ENCODE measurements at regions not wholly inside any gene's neighbourhood (a gene's known extent, or its start where the extent isn't known, plus 50 kb on each side); places are given as distances from the start of the nearest gene placed in this dataset.

DNA sequence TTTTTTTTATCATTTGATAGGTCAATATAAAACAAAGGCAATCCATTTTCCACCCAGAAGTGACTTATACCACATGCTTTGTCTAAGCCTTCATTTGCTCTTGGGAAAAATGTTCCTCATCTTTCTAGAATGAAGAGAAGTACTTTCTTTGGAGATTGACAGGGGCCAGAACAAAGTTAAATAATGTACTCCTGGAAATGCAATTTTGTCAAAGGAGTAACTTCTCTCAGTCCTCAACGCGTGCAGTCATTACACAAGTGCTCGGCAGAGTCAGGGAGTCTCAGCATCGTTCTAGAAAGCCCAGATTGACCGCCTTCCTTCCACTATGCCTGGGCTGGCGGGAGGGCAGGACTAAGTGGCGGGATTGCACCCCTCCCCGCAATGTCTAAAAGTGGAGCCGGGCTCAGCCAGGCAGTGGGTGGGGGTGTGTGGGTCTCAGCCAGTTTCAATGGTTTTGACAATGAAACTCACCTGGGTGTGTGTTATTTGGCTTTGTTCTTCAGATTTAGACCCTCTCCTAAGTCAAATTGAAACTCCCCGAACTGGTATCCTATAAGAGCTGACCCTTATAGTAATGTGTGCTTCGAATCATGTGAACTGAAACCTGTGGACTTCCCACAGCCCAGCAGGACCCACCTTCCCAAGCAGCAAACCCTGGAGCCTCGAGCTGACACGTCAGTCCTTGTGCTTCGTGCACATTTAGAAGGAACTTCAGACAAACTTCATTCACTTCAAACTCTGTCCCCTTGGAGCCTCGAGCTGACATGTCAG, 63.2 kb upstream of the DUSP22 start:
- TF ChIP-seq, protein P1, sequence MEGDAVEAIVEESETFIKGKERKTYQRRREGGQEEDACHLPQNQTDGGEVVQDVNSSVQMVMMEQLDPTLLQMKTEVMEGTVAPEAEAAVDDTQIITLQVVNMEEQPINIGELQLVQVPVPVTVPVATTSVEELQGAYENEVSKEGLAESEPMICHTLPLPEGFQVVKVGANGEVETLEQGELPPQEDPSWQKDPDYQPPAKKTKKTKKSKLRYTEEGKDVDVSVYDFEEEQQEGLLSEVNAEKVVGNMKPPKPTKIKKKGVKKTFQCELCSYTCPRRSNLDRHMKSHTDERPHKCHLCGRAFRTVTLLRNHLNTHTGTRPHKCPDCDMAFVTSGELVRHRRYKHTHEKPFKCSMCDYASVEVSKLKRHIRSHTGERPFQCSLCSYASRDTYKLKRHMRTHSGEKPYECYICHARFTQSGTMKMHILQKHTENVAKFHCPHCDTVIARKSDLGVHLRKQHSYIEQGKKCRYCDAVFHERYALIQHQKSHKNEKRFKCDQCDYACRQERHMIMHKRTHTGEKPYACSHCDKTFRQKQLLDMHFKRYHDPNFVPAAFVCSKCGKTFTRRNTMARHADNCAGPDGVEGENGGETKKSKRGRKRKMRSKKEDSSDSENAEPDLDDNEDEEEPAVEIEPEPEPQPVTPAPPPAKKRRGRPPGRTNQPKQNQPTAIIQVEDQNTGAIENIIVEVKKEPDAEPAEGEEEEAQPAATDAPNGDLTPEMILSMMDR (IDR thresholded peaks at IDR 0.05; ENCODE audit: low read depth, low read length): no peak
- H3K4me3 ChIP-seq (ENCODE audit: low read depth, low read length): no peak overlapping the region
- H3K27me3 ChIP-seq (ENCODE audit: insufficient read depth, low read depth, severe bottlenecking): no peaks in the 10 kb centered on the region
- H3K27ac ChIP-seq: no peak overlapping the region
- no peak for DNase-seq
- no peaks in the 10 kb centered on the region for H3K36me3 ChIP-seq
- H3K9me3 ChIP-seq (ENCODE audit: severe bottlenecking): peaks cover 6% of the 10 kb centered on the region

DNA sequence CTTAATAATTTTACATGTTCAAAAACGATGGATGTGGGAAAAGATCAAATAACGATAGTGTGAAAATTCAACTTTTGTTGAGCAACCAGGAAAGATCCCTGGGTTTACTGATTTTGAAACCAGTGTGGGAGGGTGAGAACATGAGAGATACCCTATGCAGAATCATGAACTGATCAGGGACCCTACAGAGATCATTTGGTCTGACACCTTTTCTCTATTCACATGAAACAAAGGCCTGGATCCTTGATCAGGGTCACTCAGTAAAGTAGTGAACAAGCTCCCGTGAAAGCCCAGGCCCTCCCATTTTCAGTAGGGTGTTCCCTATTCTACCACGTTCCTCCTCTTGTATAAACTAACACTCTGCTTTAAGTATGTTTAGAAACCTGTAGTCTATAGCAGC, 60.5 kb upstream of the DUSP22 start:
- Histone ChIP-seq H3K9me3 (ENCODE audit: severe bottlenecking) (peaks cover 6% of the 10 kb centered on the region), H3K27me3 (ENCODE audit: insufficient read depth, low read depth, severe bottlenecking) (no peaks in the 10 kb centered on the region), H3K4me3 (ENCODE audit: low read depth, low read length) (no peak overlapping the region), H3K36me3 (no peaks in the 10 kb centered on the region), H3K27ac (no peak overlapping the region)
- TF ChIP-seq, protein P1 (IDR thresholded peaks at IDR 0.05; ENCODE audit: low read depth, low read length): no peak
- DNase-seq: no peak

DNA sequence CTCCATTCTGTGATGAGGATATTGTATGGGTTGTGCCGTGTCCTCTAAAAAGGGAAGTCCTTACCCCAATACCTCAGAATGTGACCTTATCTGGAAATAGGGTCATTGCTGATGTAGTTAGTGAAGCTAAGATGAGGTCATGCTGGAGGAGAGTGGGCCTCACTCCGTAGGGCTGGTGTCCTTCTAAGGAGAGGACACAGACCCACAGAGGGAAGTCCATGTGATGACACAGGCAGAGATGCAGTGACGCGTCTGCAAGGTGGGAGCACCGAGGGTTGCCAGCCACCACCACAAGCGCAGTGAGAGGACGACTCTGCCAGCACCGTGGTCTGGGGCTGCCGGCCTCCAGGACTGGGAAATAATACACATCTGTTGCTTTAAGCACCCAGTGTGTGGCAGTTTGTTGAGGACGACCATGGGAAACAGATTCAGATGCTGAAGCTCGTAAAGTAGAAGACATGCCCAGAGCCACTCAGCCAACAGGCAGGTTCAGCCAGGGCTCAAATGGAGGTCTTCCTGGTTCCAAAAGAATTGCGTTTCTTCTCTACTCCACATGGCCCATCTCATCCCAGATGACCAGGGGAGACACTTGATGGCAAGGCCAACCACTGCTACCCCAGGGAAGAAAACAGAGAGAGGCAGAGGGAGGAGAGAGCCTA, 59.2 kb upstream of the DUSP22 start:
- Histone ChIP-seq H3K4me3 (ENCODE audit: low read depth, low read length) (no peak overlapping the region), H3K9me3 (ENCODE audit: severe bottlenecking) (peaks cover 6% of the 10 kb centered on the region), H3K36me3 (no peaks in the 10 kb centered on the region), H3K27ac (no peak overlapping the region), H3K27me3 (ENCODE audit: insufficient read depth, low read depth, severe bottlenecking) (no peaks in the 10 kb centered on the region)
- TF ChIP-seq, protein P1 (IDR thresholded peaks at IDR 0.05; ENCODE audit: low read depth, low read length): no peak
- DNase-seq: no peak

DNA sequence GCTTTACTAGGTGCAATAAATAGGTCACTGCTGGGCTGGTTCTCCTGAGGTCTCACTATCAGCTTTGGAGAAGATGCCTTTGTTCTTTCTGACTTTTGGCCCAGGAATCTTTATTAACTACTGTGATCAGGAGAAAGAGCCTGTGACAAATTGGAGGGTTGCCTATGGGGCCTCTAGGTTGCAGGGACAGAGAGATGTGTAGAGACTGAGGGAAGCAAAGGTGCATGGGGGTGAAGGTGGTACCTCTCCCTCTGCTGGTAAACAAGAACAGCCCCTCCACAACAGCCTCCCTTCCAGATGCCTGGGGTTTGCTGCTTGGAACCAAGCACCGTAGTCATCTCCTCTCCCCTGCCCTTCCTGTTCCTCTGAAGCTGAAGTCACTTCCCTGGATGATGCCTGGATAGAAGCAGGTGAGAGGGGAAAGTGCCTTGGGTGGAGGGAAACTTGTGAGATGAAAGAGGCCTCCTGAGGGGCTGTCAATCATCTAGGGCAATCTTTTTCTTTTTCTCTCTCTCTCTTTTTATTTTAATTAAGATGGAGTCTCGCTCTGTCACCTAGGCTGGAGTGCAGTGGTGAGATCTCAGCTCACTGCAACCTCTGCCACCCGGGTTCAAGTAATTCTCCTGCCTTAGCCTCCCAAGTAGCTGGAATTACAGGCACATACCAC, 57.4 kb upstream of the DUSP22 start:
- H3K27me3 ChIP-seq (ENCODE audit: insufficient read depth, low read depth, severe bottlenecking): no peaks in the 10 kb centered on the region
- no peak overlapping the region for H3K27ac ChIP-seq
- TF ChIP-seq, protein P1 (IDR thresholded peaks at IDR 0.05; ENCODE audit: low read depth, low read length): no peak
- H3K9me3 ChIP-seq (ENCODE audit: severe bottlenecking): peaks cover 6% of the 10 kb centered on the region
- H3K4me3 ChIP-seq (ENCODE audit: low read depth, low read length): no peak overlapping the region
- no peaks in the 10 kb centered on the region for H3K36me3 ChIP-seq
- DNase-seq: no peak

DNA sequence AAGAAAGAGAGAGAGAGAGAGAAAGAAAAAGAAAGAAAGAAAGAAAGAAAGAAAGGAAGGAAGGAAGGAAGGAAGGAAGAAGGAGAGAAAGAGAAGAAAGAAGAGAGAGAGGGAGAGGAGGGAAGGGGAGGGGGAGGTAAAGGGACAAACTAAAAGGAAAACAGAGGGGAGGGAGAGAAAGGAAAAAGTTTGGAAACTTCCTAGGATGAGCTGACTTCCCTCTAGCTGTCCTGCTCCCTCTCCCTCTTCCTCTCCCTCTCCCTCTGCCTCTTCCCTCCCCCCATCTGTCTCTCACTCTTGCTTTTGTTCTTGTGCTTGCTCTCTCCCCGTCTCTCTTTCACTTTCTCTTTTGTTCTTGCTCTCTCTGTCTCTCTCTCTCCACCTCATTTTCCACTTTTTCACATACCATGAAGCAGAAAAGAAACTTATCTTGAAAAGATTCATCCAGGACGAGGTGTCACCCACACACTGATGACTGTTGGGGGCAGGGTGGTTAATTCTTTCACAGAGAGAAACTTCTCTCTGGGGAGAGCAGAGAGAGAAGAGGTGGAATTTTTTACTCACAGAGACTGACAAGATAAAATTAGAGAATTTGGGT, 56.4 kb upstream of the DUSP22 start:
- peaks cover 6% of the 10 kb centered on the region for H3K9me3 ChIP-seq (ENCODE audit: severe bottlenecking)
- no peak overlapping the region for H3K27ac ChIP-seq
- no peaks in the 10 kb centered on the region for H3K36me3 ChIP-seq
- TF ChIP-seq, protein P1 (IDR thresholded peaks at IDR 0.05; ENCODE audit: low read depth, low read length): no peak
- H3K27me3 ChIP-seq (ENCODE audit: insufficient read depth, low read depth, severe bottlenecking): no peaks in the 10 kb centered on the region
- H3K4me3 ChIP-seq (ENCODE audit: low read depth, low read length): no peak overlapping the region
- no peak for DNase-seq

Data from WERI-Rb-1 (cell line).